A673 (cell line): ENCODE measurements at regions not wholly inside any gene's neighbourhood (a gene's known extent, or its start where the extent isn't known, plus 50 kb on each side); places are given as distances from the start of the nearest gene placed in this dataset.

Source experiments
- EZH2 ChIP-seq: fragments of 200-600 bp; sonication (generic); IDR thresholded peaks from 2 replicates; pipeline ENCODE4 v1.6.1; 2017; ENCODE audit warnings: borderline replicate concordance, low read depth, mild to moderate bottlenecking, mixed read lengths, antibody characterized with exemption, low read length; ENCODE audit not compliant: poor library complexity, severe bottlenecking
- TF ChIP-seq, protein P1 (sequence below): fragments of 300-800, 200-600 bp; sonication (generic); conservative IDR thresholded peaks from 2 replicates; pipeline ENCODE4 v1.5.1; 2017; ENCODE audit warnings: low read depth, mild to moderate bottlenecking, antibody characterized with exemption, low read length, moderate library complexity, mixed read lengths

DNA sequence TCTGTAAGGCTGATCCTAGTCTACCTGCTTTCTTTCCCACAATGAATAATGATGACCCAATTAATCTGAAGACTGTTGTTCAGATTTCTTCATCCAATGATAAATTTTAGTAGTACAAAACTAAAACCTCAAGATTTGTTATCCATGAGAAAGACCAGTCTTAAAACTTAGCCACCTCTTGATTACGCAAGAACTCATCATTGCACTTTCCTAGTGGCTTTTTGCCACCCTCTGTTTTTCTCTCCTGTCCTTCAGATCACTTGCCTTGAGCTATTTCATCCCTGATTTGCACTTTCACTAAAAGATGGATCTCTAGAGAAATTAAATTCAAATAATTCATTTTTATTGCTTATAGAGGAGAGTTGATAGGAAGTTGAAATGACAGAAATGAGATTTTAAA is 142.7 kb upstream of the RBMS3 start:
- TF ChIP-seq, protein P1, sequence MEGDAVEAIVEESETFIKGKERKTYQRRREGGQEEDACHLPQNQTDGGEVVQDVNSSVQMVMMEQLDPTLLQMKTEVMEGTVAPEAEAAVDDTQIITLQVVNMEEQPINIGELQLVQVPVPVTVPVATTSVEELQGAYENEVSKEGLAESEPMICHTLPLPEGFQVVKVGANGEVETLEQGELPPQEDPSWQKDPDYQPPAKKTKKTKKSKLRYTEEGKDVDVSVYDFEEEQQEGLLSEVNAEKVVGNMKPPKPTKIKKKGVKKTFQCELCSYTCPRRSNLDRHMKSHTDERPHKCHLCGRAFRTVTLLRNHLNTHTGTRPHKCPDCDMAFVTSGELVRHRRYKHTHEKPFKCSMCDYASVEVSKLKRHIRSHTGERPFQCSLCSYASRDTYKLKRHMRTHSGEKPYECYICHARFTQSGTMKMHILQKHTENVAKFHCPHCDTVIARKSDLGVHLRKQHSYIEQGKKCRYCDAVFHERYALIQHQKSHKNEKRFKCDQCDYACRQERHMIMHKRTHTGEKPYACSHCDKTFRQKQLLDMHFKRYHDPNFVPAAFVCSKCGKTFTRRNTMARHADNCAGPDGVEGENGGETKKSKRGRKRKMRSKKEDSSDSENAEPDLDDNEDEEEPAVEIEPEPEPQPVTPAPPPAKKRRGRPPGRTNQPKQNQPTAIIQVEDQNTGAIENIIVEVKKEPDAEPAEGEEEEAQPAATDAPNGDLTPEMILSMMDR = no peak
- TF ChIP-seq EZH2 = no peak
